ENCODE measurements at regions not wholly inside any gene's neighbourhood (a gene's known extent, or its start where the extent isn't known, plus 50 kb on each side); places are given as distances from the start of the nearest gene placed in this dataset.

GRCh38 chr12:31783996-31784645 is 55.3 kb upstream of the AMN1 start:
- no peak for DNase-seq (ENCODE audit: extremely low read depth in 1 of 2, low read depth in 1 of 2)

DNA sequence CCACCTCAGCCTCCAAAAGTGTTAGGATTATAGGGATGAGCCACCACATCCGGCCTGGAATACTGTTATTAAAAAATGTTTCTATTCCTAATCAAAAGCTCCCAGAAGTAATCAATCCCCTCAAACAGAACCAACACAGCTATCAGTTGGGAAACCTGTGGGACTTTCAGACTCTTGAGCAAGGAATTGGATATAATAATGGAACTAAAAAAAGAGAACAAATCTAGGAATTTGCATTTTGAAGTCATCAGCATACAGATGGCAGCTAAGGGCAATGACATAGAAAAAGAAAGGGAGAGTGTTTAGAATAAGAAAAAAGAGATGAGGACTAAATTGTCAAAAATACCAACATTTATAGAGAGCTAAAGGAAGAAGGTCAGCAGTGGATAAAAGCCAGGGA is 54.7 kb upstream of the AMN1 start:
- no peak for DNase-seq (ENCODE audit: extremely low read depth in 1 of 2, low read depth in 1 of 2)

- no peak for DNase-seq (ENCODE audit: extremely low read depth in 1 of 2, low read depth in 1 of 2)
Observed at GRCh38 chr12:31781894-31782540, 53.2 kb upstream of the AMN1 start.

DNA sequence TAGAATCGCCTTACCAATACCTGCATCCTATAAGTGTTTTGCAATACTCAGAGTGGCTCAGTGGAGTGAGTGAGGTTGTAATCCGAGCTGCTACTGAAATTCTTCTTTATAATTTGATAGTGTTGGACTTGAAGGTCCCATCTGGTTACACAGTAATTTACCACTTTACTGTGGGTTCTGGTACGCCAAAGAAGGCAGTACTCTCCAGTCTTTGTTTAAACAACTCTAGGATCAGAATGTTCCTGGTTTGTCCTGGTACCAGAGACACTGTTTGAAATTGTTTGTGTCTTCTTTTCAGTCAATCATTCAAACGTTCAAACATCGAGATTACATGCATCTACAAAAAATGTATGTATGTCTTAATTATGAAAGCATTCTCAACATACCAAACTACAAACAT is 51.3 kb upstream of the AMN1 start:
- DNase-seq (ENCODE audit: extremely low read depth in 1 of 2, low read depth in 1 of 2): no peak

GRCh38 chr12:31778687-31779086 is 49.9 kb upstream of the AMN1 start:
- DNase-seq (ENCODE audit: extremely low read depth in 1 of 2, low read depth in 1 of 2): no peak

Measured in activated CD8-positive, alpha-beta memory T cell treated with anti-CD3 and anti-CD28 coated beads for 1 hour (primary cell).